HepG2 (cell line): ENCODE measurements at regions not wholly inside any gene's neighbourhood (a gene's known extent, or its start where the extent isn't known, plus 50 kb on each side); places are given as distances from the start of the nearest gene placed in this dataset.

ENCODE experiments used
- ATAC-seq: fragments of 200-7000 bp; cut with Tn5 transposase; 3 replicates; pipeline ENCODE4 v1.9.1; 2020; ENCODE audit warnings: mild to moderate bottlenecking, moderate library complexity
- BruUV-seq: library from RNA; stranded (reverse); fragments of 400-500 nt; replicated peaks from 2 replicates; lab custom pipeline; 2021; lab: Mats Ljungman, UMichigan
- CTCF ChIA-PET: fragments of 300-600 bp; formaldehyde crosslinking; extraction: SDS; loops from one replicate; lab custom pipeline; 2021; ENCODE audit warnings: low total read pairs, inconsistent platforms, low intra/inter-chr PET ratio; lab: Yijun Ruan, JAX
- POLR2A ChIA-PET: fragments of 350-600 bp; sonication (Branson Sonifier 250); formaldehyde crosslinking; loops from one replicate; lab custom pipeline; 2020; ENCODE audit warnings: antibody characterized with exemption, inconsistent platforms; lab: Yijun Ruan, JAX
- DNase-seq: peaks from one replicate; pipeline ENCODE4 v3.0.0-alpha.2; 2015; ENCODE audit warnings: low spot score
- FAIRE-seq: peaks from 3 replicates; lab custom pipeline; 2011; peaks lifted over from hg19 to GRCh38; lab: Jason Lieb, UNC
- H2AFZ ChIP-seq: one replicate; pipeline ENCODE4 v1.6.1; 2011; ENCODE audit warnings: low read length, inconsistent platforms
- H3K27ac ChIP-seq: fragments of 300-600 bp; 3 replicates; pipeline ENCODE4 v1.8.0; 2011; ENCODE audit warnings: mixed run types, mild to moderate bottlenecking, mixed read lengths, low read length, inconsistent platforms; ENCODE audit not compliant: insufficient read depth; ENCODE audit errors: extremely low read length
- H3K27me3 ChIP-seq, 2 experiments: fragments of 200-600 bp in 1 of 2; 2 replicates in 1 of 2; 3 replicates in 1 of 2; pipeline versions ENCODE4 v1.6.0 to v1.8.0; 2011; ENCODE audit warnings: low read length in 2 of 2, mild to moderate bottlenecking in 2 of 2, moderate library complexity in 2 of 2, inconsistent platforms in 1 of 2; ENCODE audit not compliant: insufficient read depth in 2 of 2, control insufficient read depth in 1 of 2
- H3K36me3 ChIP-seq, 2 experiments: fragments of 200-600 bp in 1 of 2; replicated peaks in 1 of 2; 2 replicates in 1 of 2; 3 replicates in 1 of 2; pipeline versions ENCODE4 v1.5.1 to v1.8.0; 2011; ENCODE audit warnings: low read length in 2 of 2, inconsistent platforms in 1 of 2; ENCODE audit not compliant: insufficient read depth in 2 of 2, control insufficient read depth in 1 of 2
- H3K4me1 ChIP-seq: 2 replicates; pipeline ENCODE4 v1.5.1; 2012; ENCODE audit warnings: low read length, inconsistent platforms; ENCODE audit not compliant: insufficient read depth
- H3K4me2 ChIP-seq: 2 replicates; pipeline ENCODE4 v1.6.0; 2011; ENCODE audit warnings: low read depth, low read length, inconsistent platforms
- H3K4me3 ChIP-seq, 3 experiments: fragments of 200-600 bp in 1 of 3; sonication (generic), shearing (Covaris generic) in 1 of 3; replicated peaks in 1 of 3; 2 replicates each; pipeline ENCODE4 v1.5.1; 2011 to 2016; ENCODE audit warnings: low read length in 3 of 3, inconsistent platforms in 2 of 3, low read depth in 2 of 3, mild to moderate bottlenecking in 2 of 3, control low read depth in 1 of 3, mixed read lengths in 1 of 3; ENCODE audit not compliant: insufficient read depth in 1 of 3
- H3K79me2 ChIP-seq: one replicate; pipeline ENCODE4 v1.6.1; 2011; ENCODE audit warnings: low read length, inconsistent platforms; ENCODE audit not compliant: insufficient read depth
- H3K9ac ChIP-seq: 2 replicates; pipeline ENCODE4 v1.6.0; 2011; ENCODE audit warnings: mild to moderate bottlenecking, low read depth, low read length, inconsistent platforms; ENCODE audit not compliant: insufficient read depth
- H3K9me3 ChIP-seq: 2 replicates; pipeline ENCODE4 v1.5.1; 2012; ENCODE audit warnings: mild to moderate bottlenecking, low read length
- H4K20me1 ChIP-seq: 2 replicates; pipeline ENCODE4 v1.6.0; 2011; ENCODE audit warnings: inconsistent platforms, mild to moderate bottlenecking, low read length, moderate library complexity; ENCODE audit not compliant: insufficient read depth
- AKAP8 ChIP-seq: sonication (generic); formaldehyde crosslinking; IDR thresholded peaks from 2 replicates; pipeline ENCODE4 v1.5.1; 2020; ENCODE audit warnings: mild to moderate bottlenecking, missing genetic modification reagents
- EZH2 ChIP-seq: conservative IDR thresholded peaks from 2 replicates; pipeline ENCODE4 v1.6.1; 2012; ENCODE audit warnings: mild to moderate bottlenecking, low read depth, low read length, moderate library complexity
- FOXP4 ChIP-seq: sonication (generic); formaldehyde crosslinking; IDR thresholded peaks from 2 replicates; pipeline ENCODE4 v1.4.0; 2020; ENCODE audit warnings: missing genetic modification reagents
- GMEB2 ChIP-seq: IDR thresholded peaks from 2 replicates; pipeline ENCODE4 v1.6.1; 2016; ENCODE audit warnings: missing biosample characterization, missing genetic modification reagents, low read depth
- NFAT5 ChIP-seq: sonication (generic); formaldehyde crosslinking; IDR thresholded peaks from 2 replicates; pipeline ENCODE4 v1.4.0; 2020; ENCODE audit warnings: missing genetic modification reagents
- TFDP2 ChIP-seq: sonication (generic); formaldehyde crosslinking; IDR thresholded peaks from 2 replicates; pipeline ENCODE4 v1.4.0; 2020; ENCODE audit warnings: missing genetic modification reagents
- ZNF225 ChIP-seq: sonication (generic); formaldehyde crosslinking; IDR thresholded peaks from 2 replicates; pipeline ENCODE4 v1.4.0; 2020; ENCODE audit warnings: mild to moderate bottlenecking, missing genetic modification reagents
- ZNF337 ChIP-seq: sonication (generic); formaldehyde crosslinking; IDR thresholded peaks from 2 replicates; pipeline ENCODE4 v1.5.1; 2020; ENCODE audit warnings: missing genetic modification reagents, low read depth, mild to moderate bottlenecking, borderline replicate concordance
- ZNF383 ChIP-seq: sonication (generic); formaldehyde crosslinking; IDR thresholded peaks from 2 replicates; pipeline ENCODE4 v1.4.0; 2020; ENCODE audit warnings: missing genetic modification reagents, mild to moderate bottlenecking, borderline replicate concordance
- ZNF691 ChIP-seq: sonication (generic); formaldehyde crosslinking; IDR thresholded peaks from 2 replicates; pipeline ENCODE4 v1.4.0; 2020; ENCODE audit warnings: missing genetic modification reagents, low read depth, mild to moderate bottlenecking, borderline replicate concordance
- WGBS: methylation state at CpG from one replicate; pipeline ENCODE4 v1.1.6; 2017; ENCODE audit warnings: low lambda C conversion rate; 5-methylcytosine and 5-hydroxymethylcytosine counted together
- in situ Hi-C: cut with HindIII; loops from 2 replicates; pipeline ENCODE4 v1.10.0; 2017; ENCODE audit warnings: low pct_unique_long_range_greater_than_20kb; ENCODE audit not compliant: extremely low pct_ligation_motif_present
- intact Hi-C: fragments of 100-400 bp; cut with micrococcal nuclease; formaldehyde crosslinking; loops from one replicate; pipeline ENCODE4 v1.10.0; 2022; ENCODE audit not compliant: unreplicated experiment

GRCh38 chr10:76681153-76681552 lies 956.5 kb downstream of the KCNMA1 start:
- no peak overlapping the region for H3K4me3 ChIP-seq
- POLR2A ChIA-PET: no interaction called here
- no peak for TF ChIP-seq ZNF225
- TF ChIP-seq ZNF337 (CRISPR knock-in tag): no peak
- TF ChIP-seq GMEB2 (CRISPR knock-in tag): no peak
- TF ChIP-seq FOXP4 (CRISPR knock-in tag): no peak
- no peak for TF ChIP-seq ZNF383 (CRISPR knock-in tag)
- TF ChIP-seq TFDP2 (CRISPR knock-in tag): no peak
- no peak for TF ChIP-seq EZH2
- no peak for TF ChIP-seq AKAP8 (CRISPR knock-in tag)
- no peak for TF ChIP-seq ZNF691
- TF ChIP-seq NFAT5 (CRISPR knock-in tag): no peak
- intact Hi-C loops: no loop called here
- in situ Hi-C loops: no loop called here
- H3K9ac ChIP-seq: no peak overlapping the region
- CTCF ChIA-PET: no interaction called here
- no peaks in the 10 kb centered on the region for H3K9me3 ChIP-seq
- H3K27ac ChIP-seq: no peak overlapping the region
- H3K4me1 ChIP-seq: no peaks in the 10 kb centered on the region
- no peaks in the 10 kb centered on the region for H3K79me2 ChIP-seq
- no peak overlapping the region for H2AFZ ChIP-seq
- no TSS peak for BruUV-seq
- WGBS: 0% methylated on average over 1 of the region's 1 CpG
- ATAC-seq: no peak
- no peak for DNase-seq
- H3K36me3 ChIP-seq: no peaks in the 10 kb centered on the region
- FAIRE-seq: no peak
- H3K4me2 ChIP-seq: no peak overlapping the region
- H4K20me1 ChIP-seq: no peaks in the 10 kb centered on the region
- H3K27me3 ChIP-seq: peaks cover 0 to 4% of the 10 kb centered on the region in 2 experiments; a peak in 1 of 5 replicates
